ENCODE measurements at regions not wholly inside any gene's neighbourhood (a gene's known extent, or its start where the extent isn't known, plus 50 kb on each side); places are given as distances from the start of the nearest gene placed in this dataset.

DNA sequence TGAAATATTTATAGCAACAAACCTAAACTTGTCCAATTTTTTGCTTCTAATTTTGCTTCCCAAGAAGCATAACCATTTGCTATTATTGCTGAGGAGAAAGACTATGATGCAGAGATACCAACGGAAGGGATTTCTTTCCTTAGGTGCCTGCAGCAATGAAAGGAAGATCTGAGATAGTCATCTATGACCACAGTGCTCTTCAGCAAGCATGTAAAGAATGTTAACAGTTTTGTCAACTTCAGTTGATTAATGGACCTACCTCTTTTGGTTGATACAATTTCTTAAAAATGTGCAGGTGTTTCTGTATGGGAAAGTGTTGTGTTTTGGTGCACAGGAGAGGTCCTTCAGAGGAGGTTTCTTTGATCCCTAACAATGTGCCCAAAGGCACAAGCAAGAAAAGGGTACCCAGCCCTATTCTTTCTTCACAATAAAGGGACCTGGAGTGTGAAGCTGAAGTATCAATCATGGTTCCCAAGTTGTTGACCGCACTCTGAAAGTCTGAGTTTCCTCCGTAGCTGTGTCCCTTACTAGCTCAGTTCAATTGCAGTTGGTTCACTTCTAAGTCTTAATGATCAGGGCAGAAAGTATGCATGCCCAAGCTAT lies 307.7 kb upstream of the KCNH8 start:
- TF ChIP-seq POLR2AphosphoS5 (IDR thresholded peaks at IDR 0.05) (no peak), EP300 (IDR thresholded peaks at IDR 0.05) (no peak), POLR2A (IDR thresholded peaks at IDR 0.05) (no peak)
- TF ChIP-seq, protein P1, sequence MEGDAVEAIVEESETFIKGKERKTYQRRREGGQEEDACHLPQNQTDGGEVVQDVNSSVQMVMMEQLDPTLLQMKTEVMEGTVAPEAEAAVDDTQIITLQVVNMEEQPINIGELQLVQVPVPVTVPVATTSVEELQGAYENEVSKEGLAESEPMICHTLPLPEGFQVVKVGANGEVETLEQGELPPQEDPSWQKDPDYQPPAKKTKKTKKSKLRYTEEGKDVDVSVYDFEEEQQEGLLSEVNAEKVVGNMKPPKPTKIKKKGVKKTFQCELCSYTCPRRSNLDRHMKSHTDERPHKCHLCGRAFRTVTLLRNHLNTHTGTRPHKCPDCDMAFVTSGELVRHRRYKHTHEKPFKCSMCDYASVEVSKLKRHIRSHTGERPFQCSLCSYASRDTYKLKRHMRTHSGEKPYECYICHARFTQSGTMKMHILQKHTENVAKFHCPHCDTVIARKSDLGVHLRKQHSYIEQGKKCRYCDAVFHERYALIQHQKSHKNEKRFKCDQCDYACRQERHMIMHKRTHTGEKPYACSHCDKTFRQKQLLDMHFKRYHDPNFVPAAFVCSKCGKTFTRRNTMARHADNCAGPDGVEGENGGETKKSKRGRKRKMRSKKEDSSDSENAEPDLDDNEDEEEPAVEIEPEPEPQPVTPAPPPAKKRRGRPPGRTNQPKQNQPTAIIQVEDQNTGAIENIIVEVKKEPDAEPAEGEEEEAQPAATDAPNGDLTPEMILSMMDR (IDR thresholded peaks at IDR 0.05): no peak
- H3K27me3 ChIP-seq: no peaks in the 10 kb centered on the region
- peaks cover 0 to 20% (median 0%) of the 10 kb centered on the region in 4 donors for H3K4me1 ChIP-seq
- no peak overlapping the region for H3K4me3 ChIP-seq
- no peaks in the 10 kb centered on the region for H3K9me3 ChIP-seq
- DNase-seq: no peak
- intact Hi-C loops (cut with DNase I): no loop called here
- H3K27ac ChIP-seq: no peak overlapping the region
- whole genome bisulfite sequencing, 2 donors: 88 to 92% methylated on average over 3 of the region's 3 CpGs
- H3K36me3 ChIP-seq: no peaks in the 10 kb centered on the region

DNA sequence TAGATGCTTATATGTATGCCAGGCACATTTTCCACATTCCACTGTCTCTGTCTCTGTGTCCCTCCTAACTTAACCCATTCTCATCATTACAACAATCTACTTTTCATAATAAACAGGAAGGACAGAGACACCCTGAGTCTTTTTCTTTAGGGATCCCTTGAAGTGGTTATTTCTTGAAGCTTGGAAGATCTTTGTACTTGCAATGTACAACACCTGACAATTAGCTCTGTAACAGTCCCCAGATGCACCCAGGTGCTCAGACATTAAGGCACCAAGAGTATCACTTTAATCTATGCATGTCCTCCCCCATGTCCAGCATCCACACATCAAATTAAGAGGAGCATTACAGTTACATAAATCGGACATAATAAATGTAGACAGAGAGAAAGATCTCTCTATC lies 309.6 kb upstream of the KCNH8 start:
- no peaks in the 10 kb centered on the region for H3K27me3 ChIP-seq
- H3K9me3 ChIP-seq: no peaks in the 10 kb centered on the region
- peaks cover 0 to 20% (median 0%) of the 10 kb centered on the region in 4 donors for H3K4me1 ChIP-seq
- H3K36me3 ChIP-seq: no peaks in the 10 kb centered on the region
- intact Hi-C loops (cut with DNase I): no loop called here
- TF ChIP-seq POLR2A (IDR thresholded peaks at IDR 0.05): no peak
- TF ChIP-seq EP300 (IDR thresholded peaks at IDR 0.05): no peak
- TF ChIP-seq, protein P1 (IDR thresholded peaks at IDR 0.05): no peak
- no peak for TF ChIP-seq POLR2AphosphoS5 (IDR thresholded peaks at IDR 0.05)
- no peak overlapping the region for H3K27ac ChIP-seq
- no peak for DNase-seq
- no peak overlapping the region for H3K4me3 ChIP-seq
- WGBS, 2 donors: 84 to 89% methylated on average over 1 of the region's 1 CpG

DNA sequence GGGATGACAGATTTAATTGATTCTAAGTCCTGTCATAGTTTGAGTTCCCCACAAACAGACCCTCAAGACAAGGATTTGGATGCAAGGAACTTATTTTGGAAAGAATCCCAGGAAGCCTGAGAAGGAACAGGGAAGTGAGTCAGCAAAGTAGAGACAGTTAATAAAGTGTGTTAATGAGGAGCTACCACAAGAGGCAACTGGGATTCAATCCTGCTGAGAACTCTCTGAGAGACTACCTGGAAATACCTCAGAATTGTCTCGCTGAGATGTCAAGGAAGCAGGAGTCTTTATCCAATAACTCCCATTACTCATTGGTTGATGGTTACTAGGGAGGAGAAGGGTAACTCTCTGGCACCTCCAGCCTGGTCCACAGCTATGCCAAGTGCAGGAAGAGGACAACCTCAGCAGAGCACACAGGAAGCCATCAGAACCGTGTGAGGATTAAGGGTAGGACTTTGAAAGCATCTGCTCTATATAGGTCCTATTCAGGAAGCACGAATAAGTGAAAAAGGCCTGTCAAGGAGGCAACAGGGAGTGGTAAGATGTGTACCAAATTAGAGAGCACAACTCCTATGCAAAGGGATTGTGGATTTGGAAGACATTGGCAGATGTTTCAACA lies 311.1 kb upstream of the KCNH8 start:
- TF ChIP-seq EP300 (IDR thresholded peaks at IDR 0.05): no peak
- Histone ChIP-seq H3K36me3 (no peaks in the 10 kb centered on the region), H3K4me1 (peaks cover 0 to 10% (median 0%) of the 10 kb centered on the region in 4 donors), H3K9me3 (no peaks in the 10 kb centered on the region), H3K27ac (no peak overlapping the region), H3K27me3 (no peaks in the 10 kb centered on the region), H3K4me3 (no peak overlapping the region)
- WGBS, 2 donors: 68 to 72% methylated on average over 3 of the region's 3 CpGs
- no peak for DNase-seq
- intact Hi-C loops (cut with DNase I): no loop called here

DNA sequence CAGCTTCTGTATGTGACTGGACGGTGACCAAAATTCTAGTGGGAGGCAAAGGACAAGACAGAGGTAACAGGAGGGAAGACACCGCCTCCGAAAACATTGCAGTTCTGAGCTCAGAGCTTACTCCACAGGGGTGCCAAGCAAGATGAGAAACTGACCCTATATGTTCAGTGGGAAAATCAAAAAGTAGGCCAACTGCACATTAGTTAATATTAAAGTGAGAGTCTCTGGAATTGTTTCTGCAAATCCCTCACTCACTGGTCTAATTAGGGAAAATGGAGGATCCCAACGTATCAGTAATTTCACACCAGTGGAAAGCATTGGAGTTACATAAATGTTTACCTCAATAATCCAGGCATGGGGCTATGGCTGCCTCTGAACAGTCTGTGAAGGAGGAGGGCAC lies 313.3 kb upstream of the KCNH8 start:
- Histone ChIP-seq H3K4me1 (no peaks in the 10 kb centered on the region), H3K4me3 (no peak overlapping the region), H3K27ac (no peak overlapping the region), H3K27me3 (no peaks in the 10 kb centered on the region), H3K9me3 (no peaks in the 10 kb centered on the region), H3K36me3 (no peaks in the 10 kb centered on the region)
- DNase-seq: no peak
- intact Hi-C loops (cut with DNase I): no loop called here
- 88 to 94% methylated on average over 4 of the region's 4 CpGs for WGBS, 2 donors
- TF ChIP-seq, protein P1 (IDR thresholded peaks at IDR 0.05): no peak
- TF ChIP-seq POLR2AphosphoS5 (IDR thresholded peaks at IDR 0.05): no peak
- no peak for TF ChIP-seq EP300 (IDR thresholded peaks at IDR 0.05)
- no peak for TF ChIP-seq POLR2A (IDR thresholded peaks at IDR 0.05)

DNA sequence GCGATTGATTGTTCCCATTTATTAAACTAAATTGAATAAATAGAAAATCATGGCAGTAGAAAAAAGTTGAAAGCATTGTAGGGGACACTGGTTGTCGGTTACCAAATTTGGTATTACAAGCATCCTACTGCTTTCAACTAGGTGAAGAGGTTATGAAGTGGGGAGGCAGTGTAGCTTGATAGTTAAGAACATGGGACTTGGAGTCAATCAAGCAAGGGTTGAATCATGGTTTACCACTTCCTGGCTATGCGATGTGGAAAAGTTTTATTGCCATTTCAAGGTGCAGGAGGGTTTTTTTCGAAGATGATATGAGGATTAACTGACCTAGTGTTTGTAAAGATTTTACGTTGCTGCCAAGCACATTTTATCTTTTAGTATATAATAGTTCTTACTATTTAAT lies 318.2 kb upstream of the KCNH8 start:
- Histone ChIP-seq H3K27ac (no peak overlapping the region), H3K4me1 (no peaks in the 10 kb centered on the region), H3K4me3 (no peak overlapping the region), H3K36me3 (no peaks in the 10 kb centered on the region), H3K27me3 (no peaks in the 10 kb centered on the region), H3K9me3 (no peaks in the 10 kb centered on the region)
- intact Hi-C loops (cut with DNase I): no loop called here
- WGBS, 2 donors: 41 to 47% methylated on average over 5 of the region's 5 CpGs
- DNase-seq: no peak
- TF ChIP-seq, protein P1 (IDR thresholded peaks at IDR 0.05): no peak
- TF ChIP-seq POLR2A (IDR thresholded peaks at IDR 0.05) (no peak), EP300 (IDR thresholded peaks at IDR 0.05) (no peak), POLR2AphosphoS5 (IDR thresholded peaks at IDR 0.05) (no peak)

Measured in sigmoid colon (tissue), 6 donors.